HEK293 (cell line): ENCODE measurements at regions not wholly inside any gene's neighbourhood (a gene's known extent, or its start where the extent isn't known, plus 50 kb on each side); places are given as distances from the start of the nearest gene placed in this dataset.

Experiments
- CTCF ChIA-PET: fragments of 350-600 bp; formaldehyde crosslinking; extraction: SDS; loops from one replicate; lab custom pipeline; 2021; ENCODE audit warnings: antibody characterized with exemption; lab: Yijun Ruan, JAX
- POLR2A ChIA-PET: fragments of 300-600 bp; formaldehyde crosslinking; extraction: SDS; loops from one replicate; lab custom pipeline; 2020; ENCODE audit warnings: antibody characterized with exemption, inconsistent platforms; lab: Yijun Ruan, JAX
- H3K27ac ChIP-seq: fragments of 200-500 bp; sonication (Bioruptor generic); 2 replicates; pipeline ENCODE4 v1.5.1; 2014; ENCODE audit warnings: low read depth, low read length, control low read depth, inconsistent platforms; ENCODE audit errors: extremely low read depth
- H3K36me3 ChIP-seq, 2 experiments: fragments of 200-500 bp in 1 of 2; sonication (Bioruptor generic) in 1 of 2; 1 replicate in 1 of 2; 2 replicates in 1 of 2; pipeline ENCODE4 v1.5.1; 2014 to 2017; ENCODE audit warnings: inconsistent platforms in 2 of 2, low read length in 2 of 2; ENCODE audit not compliant: control insufficient read depth in 2 of 2, insufficient read depth in 1 of 2
- H3K4me1 ChIP-seq: fragments of 200-500 bp; sonication (Bioruptor generic); 2 replicates; pipeline ENCODE4 v1.5.1; 2014; ENCODE audit warnings: mild to moderate bottlenecking, low read length, inconsistent platforms; ENCODE audit not compliant: control insufficient read depth, insufficient read depth
- H3K4me3 ChIP-seq: 2 replicates; pipeline ENCODE4 v1.5.1; 2011; ENCODE audit warnings: low read depth, mild to moderate bottlenecking, control low read depth, low read length, moderate library complexity
- H3K9me3 ChIP-seq: fragments of 200-500 bp; sonication (Bioruptor generic); 2 replicates; pipeline ENCODE4 v1.5.1; 2014; ENCODE audit warnings: low read depth, low read length, inconsistent platforms; ENCODE audit not compliant: control insufficient read depth, insufficient read depth
- FEZF1 ChIP-seq: fragments of 450-650 bp; formaldehyde crosslinking; IDR thresholded peaks from 2 replicates; pipeline ENCODE4 v1.5.1; 2016; ENCODE audit warnings: missing biosample characterization, missing genetic modification characterization
- GFI1B ChIP-seq: fragments of 450-650 bp; formaldehyde crosslinking; IDR thresholded peaks from 2 replicates; pipeline ENCODE4 v1.5.1; 2016; ENCODE audit warnings: missing biosample characterization, missing genetic modification characterization
- IKZF3 ChIP-seq: fragments of 450-650 bp; IDR thresholded peaks from 2 replicates; pipeline ENCODE4 v1.5.0; 2018; ENCODE audit warnings: missing biosample characterization, mild to moderate bottlenecking, missing genetic modification characterization, moderate library complexity
- INSM2 ChIP-seq: fragments of 450-650 bp; formaldehyde crosslinking; IDR thresholded peaks from 2 replicates; pipeline ENCODE4 v1.5.1; 2016; ENCODE audit warnings: missing biosample characterization, missing genetic modification characterization
- PBX3 ChIP-seq: sonication (generic); formaldehyde crosslinking; IDR thresholded peaks from 2 replicates; pipeline ENCODE4 v1.8.1; 2022; ENCODE audit warnings: mild to moderate bottlenecking, moderate library complexity, missing genetic modification reagents
- ZNF138 ChIP-seq: fragments of 450-650 bp; formaldehyde crosslinking; IDR thresholded peaks from 2 replicates; pipeline ENCODE4 v1.5.1; 2016; ENCODE audit warnings: missing biosample characterization, missing genetic modification characterization, borderline replicate concordance
- ZNF19 ChIP-seq: fragments of 450-650 bp; formaldehyde crosslinking; IDR thresholded peaks from 2 replicates; pipeline ENCODE4; 2016; ENCODE audit warnings: missing biosample characterization, missing genetic modification characterization, low read depth
- ZNF223 ChIP-seq: fragments of 450-650 bp; formaldehyde crosslinking; IDR thresholded peaks from 2 replicates; pipeline ENCODE4 v1.5.1; 2016; ENCODE audit warnings: missing biosample characterization, missing genetic modification characterization
- ZNF23 ChIP-seq: fragments of 450-650 bp; formaldehyde crosslinking; IDR thresholded peaks from 2 replicates; pipeline ENCODE4 v1.5.1; 2016; ENCODE audit warnings: missing biosample characterization, missing genetic modification characterization, borderline replicate concordance
- ZNF324 ChIP-seq: fragments of 450-650 bp; formaldehyde crosslinking; IDR thresholded peaks from 2 replicates; pipeline ENCODE4 v1.5.1; 2016; ENCODE audit warnings: missing biosample characterization, missing genetic modification characterization
- ZNF350 ChIP-seq: fragments of 450-650 bp; formaldehyde crosslinking; IDR thresholded peaks from 2 replicates; pipeline ENCODE4 v1.5.0; 2017; ENCODE audit warnings: missing biosample characterization, mild to moderate bottlenecking, missing genetic modification characterization
- ZNF37A ChIP-seq: fragments of 450-650 bp; IDR thresholded peaks from 2 replicates; pipeline ENCODE4 v1.5.1; 2018; ENCODE audit warnings: missing biosample characterization, missing genetic modification characterization
- ZNF433 ChIP-seq: fragments of 450-650 bp; formaldehyde crosslinking; IDR thresholded peaks from 2 replicates; pipeline ENCODE4 v1.5.1; 2016; ENCODE audit warnings: missing biosample characterization, missing genetic modification characterization, low read depth
- ZNF449 ChIP-seq: fragments of 450-650 bp; formaldehyde crosslinking; IDR thresholded peaks from 2 replicates; pipeline ENCODE4 v1.5.1; 2017; ENCODE audit warnings: missing biosample characterization, mild to moderate bottlenecking, missing genetic modification characterization, moderate library complexity
- ZNF571 ChIP-seq: fragments of 450-650 bp; formaldehyde crosslinking; IDR thresholded peaks from 2 replicates; pipeline ENCODE4 v1.5.0; 2017; ENCODE audit warnings: missing biosample characterization, missing genetic modification characterization
- ZSCAN18 ChIP-seq: fragments of 450-650 bp; formaldehyde crosslinking; IDR thresholded peaks from 2 replicates; pipeline ENCODE4 v1.5.1; 2016; ENCODE audit warnings: missing biosample characterization, missing genetic modification characterization

GRCh38 chr14:78119440-78119839, 50.7 kb upstream of the NRXN3 start:
- CTCF ChIA-PET: no interaction called here
- Histone ChIP-seq H3K9me3 (no peaks in the 10 kb centered on the region), H3K27ac (no peak overlapping the region), H3K4me3 (no peak overlapping the region)
- no peak for TF ChIP-seq FEZF1
- TF ChIP-seq ZSCAN18 (tag by site-specific recombination): no peak
- no peak for TF ChIP-seq ZNF19
- no peak for TF ChIP-seq ZNF433 (tag by site-specific recombination)
- no peak for TF ChIP-seq GFI1B (tag by site-specific recombination)
- no peak for TF ChIP-seq ZNF23 (tag by site-specific recombination)
- TF ChIP-seq PBX3 (CRISPR knock-in tag): no peak
- TF ChIP-seq ZNF449 (tag by site-specific recombination): no peak
- TF ChIP-seq ZNF571 (tag by site-specific recombination): no peak
- TF ChIP-seq INSM2 (tag by site-specific recombination): no peak
- no peak for TF ChIP-seq ZNF350
- TF ChIP-seq ZNF138: no peak
- no peak for TF ChIP-seq ZNF324
- no peak for TF ChIP-seq ZNF37A (tag by site-specific recombination)
- no peak for TF ChIP-seq ZNF223
- no peak for TF ChIP-seq IKZF3 (tag by site-specific recombination)
- TF ChIP-seq, all 188 proteins: peak for 0
- POLR2A ChIA-PET: no interaction called here
- no peaks in the 10 kb centered on the region for H3K4me1 ChIP-seq
- no peaks in the 10 kb centered on the region for H3K36me3 ChIP-seq
